Ovary (tissue), 3 donors: ENCODE measurements at regions not wholly inside any gene's neighbourhood (a gene's known extent, or its start where the extent isn't known, plus 50 kb on each side); places are given as distances from the start of the nearest gene placed in this dataset.

ENCODE experiments used
- CTCF ChIP-seq, 3 donors: fragments of 450-650 bp in 2 of 3; fragments of 200-600 bp in 1 of 3; IDR thresholded peaks; one replicate each; pipeline versions ENCODE4 v1.5.1 to v1.8.0; 2016 to 2022; ENCODE audit warnings: antibody characterized with exemption in 3 of 3, mild to moderate bottlenecking in 1 of 3
- EP300 ChIP-seq: sonication (generic); formaldehyde crosslinking; IDR thresholded peaks from one replicate; pipeline ENCODE4 v1.6.1; 2017; ENCODE audit warnings: antibody characterized with exemption
- POLR2A ChIP-seq: fragments of 450-650 bp; IDR thresholded peaks from one replicate; pipeline ENCODE4 v1.6.1; 2017; ENCODE audit warnings: antibody characterized with exemption, mild to moderate bottlenecking, moderate library complexity
- donor health status: DM: no; HTN: no; CAD: no.

GRCh38 chr12:91690531-91690930, 455.1 kb downstream of the BTG1 start:
- TF ChIP-seq EP300: no peak
- TF ChIP-seq POLR2A: no peak
- no peak for TF ChIP-seq CTCF (IDR thresholded peaks at IDR 0.05)
